ENCODE measurements at regions not wholly inside any gene's neighbourhood (a gene's known extent, or its start where the extent isn't known, plus 50 kb on each side); places are given as distances from the start of the nearest gene placed in this dataset.

DNA sequence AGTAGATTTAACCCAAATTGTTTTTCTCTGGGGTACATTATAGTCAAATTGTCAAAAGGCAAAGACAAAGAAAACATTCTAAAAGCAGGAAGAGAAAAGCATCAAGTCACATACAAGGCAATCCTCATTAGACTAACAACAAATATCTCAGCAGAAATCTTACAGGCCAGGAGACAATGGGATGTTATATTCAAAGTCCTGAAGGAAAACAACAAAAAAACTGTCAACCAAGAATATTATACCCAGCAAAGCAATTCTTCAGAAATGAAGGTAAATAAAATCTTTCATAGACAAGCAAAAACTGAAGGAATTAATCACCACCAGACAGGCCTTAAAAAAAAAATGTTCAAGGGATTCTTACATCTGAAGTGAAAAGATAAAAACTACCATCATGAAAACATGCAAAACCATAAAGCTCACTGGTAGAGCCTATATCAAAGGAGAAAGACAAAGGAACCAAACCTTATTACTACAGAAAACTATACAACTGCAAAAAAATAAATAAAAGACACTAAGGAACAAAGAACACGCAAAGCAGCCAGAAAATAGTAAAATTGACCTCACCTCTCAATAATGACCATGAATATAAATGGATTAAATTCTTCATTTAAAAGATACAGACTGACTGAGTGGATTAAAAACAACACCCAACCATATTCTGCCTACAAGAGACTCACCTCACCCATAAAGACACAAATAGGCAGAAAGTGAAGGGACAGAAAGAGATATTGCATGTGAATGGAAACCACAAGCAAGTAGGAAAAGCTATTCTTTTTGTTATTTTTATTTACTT, 113.8 kb upstream of the ZC3H11B start:
- Histone ChIP-seq H3K27me3 (ENCODE audit: low read length) (no peaks in the 10 kb centered on the region), H3F3A (ENCODE audit: low read length, unreplicated experiment) (no peaks in the 10 kb centered on the region), H2AFZ (ENCODE audit: low read length) (no peak overlapping the region), H3K79me2 (ENCODE audit: low read length) (no peaks in the 10 kb centered on the region), H3K9me2 (replicated peaks; ENCODE audit: low read length) (no peaks in the 10 kb centered on the region), H3K9ac (ENCODE audit: low read length) (no peak overlapping the region), H3K4me3 (ENCODE audit: low read length) (no peak overlapping the region), H3K27ac (ENCODE audit: low read length) (no peak overlapping the region), H4K20me1 (ENCODE audit: low read length) (no peaks in the 10 kb centered on the region), H3K36me3 (ENCODE audit: low read depth, low read length) (peaks cover 11% of the 10 kb centered on the region; the same call in 1 of the 2 replicates), H3K4me2 (ENCODE audit: low read length) (no peak overlapping the region), H3K9me3 (ENCODE audit: low read length) (peaks cover 16% of the 10 kb centered on the region), H3K4me1 (ENCODE audit: insufficient read depth, low read length) (peaks cover 6% of the 10 kb centered on the region)
- no TSS peak for BruUV-seq (replicated peaks)
- TF ChIP-seq EZH2 (IDR thresholded peaks at IDR 0.05; ENCODE audit: low read length, unreplicated experiment) (no peak), EZH2phosphoT487 (IDR thresholded peaks at IDR 0.05; ENCODE audit: borderline replicate concordance, low read length) (no peak)
- TF ChIP-seq, protein P1, sequence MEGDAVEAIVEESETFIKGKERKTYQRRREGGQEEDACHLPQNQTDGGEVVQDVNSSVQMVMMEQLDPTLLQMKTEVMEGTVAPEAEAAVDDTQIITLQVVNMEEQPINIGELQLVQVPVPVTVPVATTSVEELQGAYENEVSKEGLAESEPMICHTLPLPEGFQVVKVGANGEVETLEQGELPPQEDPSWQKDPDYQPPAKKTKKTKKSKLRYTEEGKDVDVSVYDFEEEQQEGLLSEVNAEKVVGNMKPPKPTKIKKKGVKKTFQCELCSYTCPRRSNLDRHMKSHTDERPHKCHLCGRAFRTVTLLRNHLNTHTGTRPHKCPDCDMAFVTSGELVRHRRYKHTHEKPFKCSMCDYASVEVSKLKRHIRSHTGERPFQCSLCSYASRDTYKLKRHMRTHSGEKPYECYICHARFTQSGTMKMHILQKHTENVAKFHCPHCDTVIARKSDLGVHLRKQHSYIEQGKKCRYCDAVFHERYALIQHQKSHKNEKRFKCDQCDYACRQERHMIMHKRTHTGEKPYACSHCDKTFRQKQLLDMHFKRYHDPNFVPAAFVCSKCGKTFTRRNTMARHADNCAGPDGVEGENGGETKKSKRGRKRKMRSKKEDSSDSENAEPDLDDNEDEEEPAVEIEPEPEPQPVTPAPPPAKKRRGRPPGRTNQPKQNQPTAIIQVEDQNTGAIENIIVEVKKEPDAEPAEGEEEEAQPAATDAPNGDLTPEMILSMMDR (conservative IDR thresholded peaks at IDR 0.05; ENCODE audit: low read depth, low read length), result no peak
- ATAC-seq (no peak), DNase-seq (peak; percentile 23)
- POLR2A ChIA-PET (ENCODE audit: unreplicated experiment), result no interaction called here
- intact Hi-C loops (cut with micrococcal nuclease), result no loop called here
- CTCF ChIA-PET, result no interaction called here

GRCh38 chr1:219724440-219724839, 111.5 kb upstream of the ZC3H11B start:
- DNase-seq, result no peak
- Histone ChIP-seq H4K20me1 (ENCODE audit: low read length) (no peaks in the 10 kb centered on the region), H3K9me3 (ENCODE audit: low read length) (peaks cover 16% of the 10 kb centered on the region), H3F3A (ENCODE audit: low read length, unreplicated experiment) (no peaks in the 10 kb centered on the region), H3K36me3 (ENCODE audit: low read depth, low read length) (peaks cover 11% of the 10 kb centered on the region; the same call in 1 of the 2 replicates), H2AFZ (ENCODE audit: low read length) (no peak overlapping the region), H3K9ac (ENCODE audit: low read length) (no peak overlapping the region), H3K4me2 (ENCODE audit: low read length) (no peak overlapping the region), H3K9me2 (replicated peaks; ENCODE audit: low read length) (no peaks in the 10 kb centered on the region; the same call in 1 of the 2 replicates), H3K4me3 (ENCODE audit: low read length) (no peak overlapping the region), H3K79me2 (ENCODE audit: low read length) (no peaks in the 10 kb centered on the region), H3K27ac (ENCODE audit: low read length) (no peak overlapping the region), H3K4me1 (ENCODE audit: insufficient read depth, low read length) (no peaks in the 10 kb centered on the region), H3K27me3 (ENCODE audit: low read length) (no peaks in the 10 kb centered on the region)
- ChIA-PET POLR2A (ENCODE audit: unreplicated experiment) (no interaction called here), CTCF (no interaction called here)
- intact Hi-C loops (cut with micrococcal nuclease), result no loop called here
- BruUV-seq (replicated peaks), result no TSS peak
- TF ChIP-seq EZH2phosphoT487 (IDR thresholded peaks at IDR 0.05; ENCODE audit: borderline replicate concordance, low read length) (no peak), EZH2 (IDR thresholded peaks at IDR 0.05; ENCODE audit: low read length, unreplicated experiment) (no peak)
- TF ChIP-seq, protein P1 (conservative IDR thresholded peaks at IDR 0.05; ENCODE audit: low read depth, low read length), result 0 out of 2 replicates have a peak, but pooled peaks have one; percentile 22
- no peak for ATAC-seq

- Histone ChIP-seq H3K27ac (ENCODE audit: low read length) (no peak overlapping the region), H2AFZ (ENCODE audit: low read length) (no peak overlapping the region), H3K79me2 (ENCODE audit: low read length) (no peaks in the 10 kb centered on the region), H4K20me1 (ENCODE audit: low read length) (no peaks in the 10 kb centered on the region), H3K9me3 (ENCODE audit: low read length) (no peaks in the 10 kb centered on the region), H3K9ac (ENCODE audit: low read length) (no peak overlapping the region), H3K4me2 (ENCODE audit: low read length) (no peak overlapping the region), H3K4me1 (ENCODE audit: insufficient read depth, low read length) (peaks cover 12% of the 10 kb centered on the region), H3K9me2 (replicated peaks; ENCODE audit: low read length) (peaks cover 6% of the 10 kb centered on the region; the same call in 1 of the 2 replicates), H3F3A (ENCODE audit: low read length, unreplicated experiment) (no peaks in the 10 kb centered on the region), H3K27me3 (ENCODE audit: low read length) (no peaks in the 10 kb centered on the region), H3K4me3 (ENCODE audit: low read length) (no peak overlapping the region), H3K36me3 (ENCODE audit: low read depth, low read length) (no peaks in the 10 kb centered on the region)
- CTCF ChIA-PET, result no interaction called here
- DNase-seq, result no peak
- TF ChIP-seq EZH2phosphoT487 (IDR thresholded peaks at IDR 0.05; ENCODE audit: borderline replicate concordance, low read length) (no peak), EZH2 (IDR thresholded peaks at IDR 0.05; ENCODE audit: low read length, unreplicated experiment) (no peak)
- TF ChIP-seq, protein P1 (conservative IDR thresholded peaks at IDR 0.05; ENCODE audit: low read depth, low read length), result no peak
- intact Hi-C loops (cut with micrococcal nuclease), result no loop called here
- no TSS peak for BruUV-seq (replicated peaks)
- ATAC-seq, result no peak
- POLR2A ChIA-PET (ENCODE audit: unreplicated experiment), result no interaction called here
Observed at GRCh38 chr1:219717536-219717935, 104.6 kb upstream of the ZC3H11B start.

Data from PC-3 (cell line).